Fibroblast of skin of back (primary cell): ENCODE measurements at regions not wholly inside any gene's neighbourhood (a gene's known extent, or its start where the extent isn't known, plus 50 kb on each side); places are given as distances from the start of the nearest gene placed in this dataset.
"Not testable (repeated sequence)": the region's sequence is repeated elsewhere in the genome, so short reads cannot be mapped to it uniquely, and the experiment has no call there.

ENCODE experiments used
- DNase-seq: peaks from one replicate; pipeline ENCODE4 v3.0.0-alpha.2; 2013

- DNase-seq = no peak
These were observed 157.0 kb downstream of the SHANK2 start for GRCh38 chr11:71095294-71095850.

GRCh38 chr11:71094296-71095077 lies 157.9 kb downstream of the SHANK2 start:
- DNase-seq = no peak

- DNase-seq = no peak
These were observed 158.6 kb downstream of the SHANK2 start for GRCh38 chr11:71093783-71094182.

GRCh38 chr11:71091506-71092265 lies 160.7 kb downstream of the SHANK2 start:
- DNase-seq = no peak

GRCh38 chr11:71089571-71089970 lies 162.8 kb downstream of the SHANK2 start:
- DNase-seq = no peak

- not testable (repeated sequence) for DNase-seq
These were observed 163.8 kb downstream of the SHANK2 start for GRCh38 chr11:71088314-71089215.

GRCh38 chr11:71086687-71087258 lies 165.6 kb downstream of the SHANK2 start:
- DNase-seq = no peak

- no peak for DNase-seq
These were observed 167.9 kb downstream of the SHANK2 start for GRCh38 chr11:71084306-71085012.

- no peak for DNase-seq
These were observed 169.3 kb downstream of the SHANK2 start for GRCh38 chr11:71083105-71083504.

GRCh38 chr11:71082454-71082853 lies 169.9 kb downstream of the SHANK2 start:
- no peak for DNase-seq

GRCh38 chr11:71081704-71082230 lies 170.6 kb downstream of the SHANK2 start:
- no peak for DNase-seq

- peak; percentile 61 for DNase-seq
These were observed 171.9 kb downstream of the SHANK2 start for GRCh38 chr11:71080239-71081097.

GRCh38 chr11:71079795-71080194 lies 172.6 kb downstream of the SHANK2 start:
- DNase-seq = no peak

GRCh38 chr11:71078482-71078881 lies 173.9 kb downstream of the SHANK2 start:
- no peak for DNase-seq

GRCh38 chr11:71076525-71077304 lies 175.7 kb downstream of the SHANK2 start:
- no peak for DNase-seq

- DNase-seq = no peak
These were observed 176.4 kb downstream of the SHANK2 start for GRCh38 chr11:71075871-71076420.

GRCh38 chr11:71075116-71075720 lies 177.2 kb downstream of the SHANK2 start:
- DNase-seq = no peak

GRCh38 chr11:71071736-71072509 lies 180.5 kb downstream of the SHANK2 start:
- no peak for DNase-seq
